B cell (primary cell): ENCODE measurements at regions not wholly inside any gene's neighbourhood (a gene's known extent, or its start where the extent isn't known, plus 50 kb on each side); places are given as distances from the start of the nearest gene placed in this dataset.

Experiments used
- ATAC-seq: fragments of 200-7000 bp; cut with Tn5 transposase; one replicate; pipeline ENCODE4 v1.10.0; 2021; ENCODE audit warnings: low read depth, mild to moderate bottlenecking, moderate number of reproducible peaks, moderate library complexity
- CTCF ChIA-PET: fragments of 350-600 bp; sonication (Branson Sonifier 250); formaldehyde crosslinking; loops from one replicate; lab custom pipeline; 2021; ENCODE audit warnings: antibody characterized with exemption, inconsistent platforms; lab: Charles Lee
- POLR2A ChIA-PET: fragments of 350-600 bp; sonication (Branson Sonifier 250); formaldehyde crosslinking; loops from one replicate; lab custom pipeline; 2021; ENCODE audit warnings: antibody characterized with exemption; lab: Charles Lee
- DNase-seq: peaks from one replicate; pipeline ENCODE4 v3.0.0; 2013
- H2AFZ ChIP-seq: 2 replicates; pipeline ENCODE4 v1.6.1; 2012; ENCODE audit warnings: mild to moderate bottlenecking, low read depth, low read length; ENCODE audit not compliant: insufficient read depth, poor library complexity, severe bottlenecking
- H3K27ac ChIP-seq, 2 donors: 1 replicate in 1 of 2; 2 replicates in 1 of 2; pipeline ENCODE4 v1.5.1; 2012 to 2013; ENCODE audit warnings: low read length in 2 of 2, mild to moderate bottlenecking in 2 of 2, moderate library complexity in 1 of 2
- H3K27me3 ChIP-seq, 4 experiments: fragments of 200-600 bp in 1 of 4; sonication (generic) in 1 of 4; replicated peaks in 1 of 4; 1 replicate in 2 of 4; 2 replicates in 2 of 4; pipeline versions ENCODE4 v1.6.1 to v1.7.0; 2013 to 2016; ENCODE audit warnings: low read length in 3 of 4, mild to moderate bottlenecking in 2 of 4, mixed read lengths in 1 of 4, moderate library complexity in 1 of 4; ENCODE audit not compliant: insufficient read depth in 4 of 4, control insufficient read depth in 3 of 4; ENCODE audit errors: control extremely low read depth in 1 of 4
- H3K36me3 ChIP-seq, 2 experiments: replicated peaks in 1 of 2; 1 replicate in 1 of 2; 2 replicates in 1 of 2; pipeline versions ENCODE4 v1.6.1 to v1.7.1; 2013; ENCODE audit warnings: low read length in 1 of 2; ENCODE audit not compliant: insufficient read depth in 2 of 2, control insufficient read depth in 1 of 2; ENCODE audit errors: control extremely low read depth in 1 of 2, extremely low read depth in 1 of 2
- H3K4me1 ChIP-seq, 2 donors: fragments of 200-600 bp in 1 of 2; sonication (generic) in 1 of 2; 1 replicate in 1 of 2; 2 replicates in 1 of 2; pipeline versions ENCODE4 v1.5.1 to v1.6.1; 2013 to 2017; ENCODE audit warnings: low read length in 2 of 2; ENCODE audit not compliant: control insufficient read depth in 2 of 2, insufficient read depth in 2 of 2
- H3K4me2 ChIP-seq: replicated peaks from 2 replicates; pipeline ENCODE3; 2012; ENCODE audit warnings: mild to moderate bottlenecking, low read depth, low read length; ENCODE audit not compliant: poor library complexity, severe bottlenecking
- H3K4me3 ChIP-seq, 5 experiments: fragments of 200-600 bp in 1 of 5; sonication (generic) in 1 of 5; 1 replicate in 3 of 5; 2 replicates in 2 of 5; pipeline versions ENCODE4 v1.5.1 to v1.7.0; 2011 to 2016; ENCODE audit warnings: low read length in 4 of 5, mild to moderate bottlenecking in 4 of 5, low read depth in 2 of 5, control low read depth in 1 of 5, moderate library complexity in 1 of 5; ENCODE audit not compliant: insufficient read depth in 1 of 5; ENCODE audit errors: control extremely low read depth in 1 of 5, extremely low read depth in 1 of 5
- H3K79me2 ChIP-seq: fragments of 200-600 bp; sonication (generic); one replicate; pipeline ENCODE4 v1.6.0; 2016; ENCODE audit warnings: low read length; ENCODE audit not compliant: control insufficient read depth, insufficient read depth
- H3K9ac ChIP-seq: fragments of 200-600 bp; sonication (generic); 2 replicates; pipeline ENCODE4 v1.6.1; 2017; ENCODE audit warnings: mild to moderate bottlenecking, low read length, moderate library complexity
- H3K9me3 ChIP-seq, 3 donors: one replicate each; pipeline versions ENCODE4 v1.6.1 to v1.7.1; 2013; ENCODE audit warnings: low read length in 2 of 3; ENCODE audit not compliant: control insufficient read depth in 2 of 3, insufficient read depth in 1 of 3; ENCODE audit errors: control extremely low read depth in 1 of 3
- H4K20me1 ChIP-seq: 2 replicates; pipeline ENCODE4 v1.6.0; 2012; ENCODE audit warnings: mild to moderate bottlenecking, low read length; ENCODE audit not compliant: insufficient read depth, control insufficient read depth, poor library complexity, severe bottlenecking
- H3K27ac Mint-ChIP-seq: one replicate; pipeline ENCODE4 v1.8.0; 2021; ENCODE audit warnings: mixed read lengths
- H3K27me3 Mint-ChIP-seq: one replicate; pipeline ENCODE4 v1.8.0; 2021; ENCODE audit warnings: mixed read lengths
- H3K4me1 Mint-ChIP-seq: one replicate; pipeline ENCODE4 v1.8.0; 2021; ENCODE audit warnings: mixed read lengths
- H3K4me3 Mint-ChIP-seq: one replicate; pipeline ENCODE4 v1.8.0; 2021; ENCODE audit warnings: mixed read lengths
- H3K9me3 Mint-ChIP-seq: one replicate; pipeline ENCODE4 v1.8.0; 2022; ENCODE audit warnings: mixed read lengths; ENCODE audit not compliant: insufficient read depth
- EZH2 ChIP-seq: IDR thresholded peaks from 2 replicates; pipeline ENCODE4 v1.6.1; 2012; ENCODE audit warnings: borderline replicate concordance, low read depth, mild to moderate bottlenecking, moderate library complexity, low read length; ENCODE audit not compliant: insufficient read depth, poor library complexity, severe bottlenecking
- WGBS: methylation state at CpG from one replicate; pipeline ENCODE4 v1.1.5; 2013; ENCODE audit warnings: missing lambda C conversion rate; ENCODE audit not compliant: insufficient coverage; 5-methylcytosine and 5-hydroxymethylcytosine counted together
- intact Hi-C: fragments of 100-400 bp; cut with micrococcal nuclease; formaldehyde crosslinking; loops from one replicate; pipeline ENCODE4 v1.10.0; 2022
- TF ChIP-seq, protein P1 (sequence below): fragments of 200-600 bp; IDR thresholded peaks from one replicate; pipeline ENCODE4 v1.8.0; 2022; ENCODE audit warnings: antibody characterized with exemption, mild to moderate bottlenecking

DNA sequence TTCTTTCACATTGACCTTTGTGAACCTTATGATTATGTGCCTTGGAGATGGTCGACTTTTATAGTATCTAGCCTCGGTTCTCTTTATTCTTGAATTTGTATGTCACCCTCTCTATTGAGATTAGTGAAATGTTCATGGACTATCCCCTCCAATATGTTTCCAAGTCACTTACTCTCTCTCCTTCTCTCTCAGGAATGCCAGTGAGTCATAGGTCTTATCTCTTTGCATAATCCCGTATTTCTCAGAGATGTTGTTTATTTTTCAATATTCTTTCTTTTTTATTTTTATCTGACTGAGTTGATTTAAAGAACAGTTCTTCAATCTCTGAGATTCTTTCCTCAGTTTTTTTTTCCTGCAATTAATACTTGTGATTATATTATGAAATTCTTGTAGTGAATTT is 411.6 kb upstream of the CADM2 start:
- no peak overlapping the region for H3K4me3 Mint-ChIP-seq
- Histone ChIP-seq H2AFZ (no peak overlapping the region), H3K27ac (no peak overlapping the region), H3K27me3 (no peaks in the 10 kb centered on the region), H3K36me3 (no peaks in the 10 kb centered on the region), H3K9ac (no peak overlapping the region), H3K79me2 (no peaks in the 10 kb centered on the region), H3K4me2 (no peak overlapping the region), H3K4me1 (no peaks in the 10 kb centered on the region), H4K20me1 (no peaks in the 10 kb centered on the region), H3K4me3 (no peak overlapping the region), H3K9me3 (no peaks in the 10 kb centered on the region)
- no peaks in the 10 kb centered on the region for H3K4me1 Mint-ChIP-seq
- no CpG with 5 or more reads among the region's 3 CpGs for WGBS
- ATAC-seq (no peak), DNase-seq (no peak)
- intact Hi-C loops: loop anchor here (5.0 kb wide), 1 partner anchor 1030 kb away; no protein-coding TSS in a partner anchor
- ChIA-PET POLR2A (no interaction called here), CTCF (interaction anchor here (0.9 to 1.2 kb wide), 2 partner anchors 1027 to 1029 kb away, joined by 3 to 4 read pairs; no protein-coding TSS in a partner anchor)
- no peaks in the 10 kb centered on the region for H3K27me3 Mint-ChIP-seq
- H3K27ac Mint-ChIP-seq: no peak overlapping the region
- TF ChIP-seq, protein P1, sequence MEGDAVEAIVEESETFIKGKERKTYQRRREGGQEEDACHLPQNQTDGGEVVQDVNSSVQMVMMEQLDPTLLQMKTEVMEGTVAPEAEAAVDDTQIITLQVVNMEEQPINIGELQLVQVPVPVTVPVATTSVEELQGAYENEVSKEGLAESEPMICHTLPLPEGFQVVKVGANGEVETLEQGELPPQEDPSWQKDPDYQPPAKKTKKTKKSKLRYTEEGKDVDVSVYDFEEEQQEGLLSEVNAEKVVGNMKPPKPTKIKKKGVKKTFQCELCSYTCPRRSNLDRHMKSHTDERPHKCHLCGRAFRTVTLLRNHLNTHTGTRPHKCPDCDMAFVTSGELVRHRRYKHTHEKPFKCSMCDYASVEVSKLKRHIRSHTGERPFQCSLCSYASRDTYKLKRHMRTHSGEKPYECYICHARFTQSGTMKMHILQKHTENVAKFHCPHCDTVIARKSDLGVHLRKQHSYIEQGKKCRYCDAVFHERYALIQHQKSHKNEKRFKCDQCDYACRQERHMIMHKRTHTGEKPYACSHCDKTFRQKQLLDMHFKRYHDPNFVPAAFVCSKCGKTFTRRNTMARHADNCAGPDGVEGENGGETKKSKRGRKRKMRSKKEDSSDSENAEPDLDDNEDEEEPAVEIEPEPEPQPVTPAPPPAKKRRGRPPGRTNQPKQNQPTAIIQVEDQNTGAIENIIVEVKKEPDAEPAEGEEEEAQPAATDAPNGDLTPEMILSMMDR: no peak
- TF ChIP-seq EZH2: no peak
- no peaks in the 10 kb centered on the region for H3K9me3 Mint-ChIP-seq

DNA sequence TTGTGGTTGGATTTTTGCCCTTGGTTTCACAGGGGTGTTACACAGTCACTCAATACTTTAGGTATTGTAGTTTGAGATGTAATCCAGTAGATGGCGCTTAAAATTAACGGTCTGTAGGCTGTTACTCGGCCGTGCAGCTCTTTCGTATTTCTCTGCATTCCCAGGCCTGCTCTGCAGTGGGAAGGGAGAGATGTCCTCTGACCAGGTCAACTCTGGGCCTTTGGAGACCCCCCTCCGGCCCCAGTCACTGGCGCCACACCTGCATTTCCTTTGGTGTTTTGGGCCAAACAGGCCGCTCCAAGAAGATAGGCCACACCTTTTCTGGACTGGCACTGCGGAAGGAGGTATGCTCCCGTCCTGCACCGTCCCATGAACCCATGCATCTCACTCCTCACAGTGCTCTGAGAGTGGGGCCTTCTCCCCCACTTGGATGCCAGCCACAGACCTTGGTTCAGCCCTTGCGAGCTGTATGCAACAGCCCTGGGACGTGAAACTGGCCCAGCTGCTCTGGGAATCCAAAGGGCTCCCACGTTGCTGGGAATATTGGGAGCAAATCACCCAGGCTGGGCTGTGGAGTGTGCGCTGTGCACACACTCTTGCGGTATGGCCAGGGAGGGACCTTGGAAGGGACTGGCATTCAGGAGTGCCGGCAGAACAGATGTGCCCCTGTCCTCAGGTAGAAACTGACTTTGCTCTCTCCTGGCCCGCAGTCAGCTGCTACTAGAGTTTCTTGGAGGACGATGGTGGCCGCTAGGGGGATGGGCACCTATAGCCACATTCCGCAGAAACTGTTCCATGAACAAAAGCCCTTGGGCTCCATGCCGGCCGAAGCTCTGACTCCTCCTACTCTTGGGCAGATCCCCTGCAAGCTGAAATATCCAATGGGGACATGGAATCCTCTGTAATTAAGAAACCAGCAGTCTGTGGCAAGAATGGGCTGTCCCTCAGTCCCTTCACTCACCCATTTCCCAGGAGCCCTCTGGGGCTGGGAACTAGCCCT is 410.5 kb upstream of the CADM2 start:
- H3K27me3 Mint-ChIP-seq: no peaks in the 10 kb centered on the region
- ATAC-seq (no peak), DNase-seq (peak; percentile 21)
- TF ChIP-seq EZH2: no peak
- TF ChIP-seq, protein P1: no peak
- H3K27ac ChIP-seq: no peak overlapping the region
- H3K27ac Mint-ChIP-seq: no peak overlapping the region
- peak overlapping the region; percentile 12 for H2AFZ ChIP-seq
- H3K4me2 ChIP-seq: no peak overlapping the region
- no peaks in the 10 kb centered on the region for H3K36me3 ChIP-seq
- H3K4me3 Mint-ChIP-seq: no peak overlapping the region
- no peaks in the 10 kb centered on the region for H3K4me1 ChIP-seq
- H3K27me3 ChIP-seq: no peaks in the 10 kb centered on the region
- WGBS: 69% methylated on average over 23 of the region's 23 CpGs
- no peaks in the 10 kb centered on the region for H3K9me3 Mint-ChIP-seq
- ChIA-PET POLR2A (no interaction called here), CTCF (interaction anchor here (0.6 to 1.2 kb wide), 3 partner anchors 97 to 1028 kb away, joined by 3 to 4 read pairs (median 4); no protein-coding TSS in a partner anchor)
- H3K79me2 ChIP-seq: no peaks in the 10 kb centered on the region
- H3K9ac ChIP-seq: no peak overlapping the region
- intact Hi-C loops: loop anchor here (5.0 kb wide), 1 partner anchor 1029 kb away; no protein-coding TSS in a partner anchor
- H4K20me1 ChIP-seq: no peaks in the 10 kb centered on the region
- H3K4me3 ChIP-seq: no peak overlapping the region
- no peaks in the 10 kb centered on the region for H3K4me1 Mint-ChIP-seq
- no peaks in the 10 kb centered on the region for H3K9me3 ChIP-seq
